ENCODE measurements at regions not wholly inside any gene's neighbourhood (a gene's known extent, or its start where the extent isn't known, plus 50 kb on each side); places are given as distances from the start of the nearest gene placed in this dataset.

DNA sequence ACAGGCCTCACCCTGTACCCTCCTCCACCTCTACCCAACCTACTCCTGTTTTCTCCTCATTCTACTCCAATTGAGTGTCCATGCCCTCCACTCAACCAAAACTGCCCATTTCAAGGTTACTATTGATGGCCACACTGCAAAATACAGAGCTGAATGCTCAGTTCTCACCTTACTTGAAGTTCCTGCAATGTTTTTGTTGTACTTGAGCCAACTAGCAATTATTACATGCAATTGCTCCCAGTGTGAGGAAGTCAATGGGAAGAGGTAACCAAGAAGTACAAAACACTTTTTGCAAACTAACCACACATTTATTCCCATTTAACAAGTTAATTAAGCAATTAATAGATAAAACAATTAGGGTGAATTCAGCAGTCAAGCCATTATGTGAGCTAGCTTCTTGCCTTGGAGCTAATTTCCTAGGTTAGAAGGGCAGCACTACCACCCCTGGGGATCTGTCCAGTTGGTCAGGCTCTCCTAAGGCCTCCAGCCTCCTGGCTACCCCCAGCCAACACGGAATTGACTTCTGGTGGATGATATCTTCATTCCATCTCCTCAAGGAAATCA, 52.4 kb upstream of the GGTLC1 start:
- Mint-ChIP-seq H3K9me3 (ENCODE audit: low read depth) (no peaks in the 10 kb centered on the region), H3K27ac (no peak overlapping the region), H3K4me1 (ENCODE audit: low read depth) (no peaks in the 10 kb centered on the region), H3K36me3 (ENCODE audit: insufficient read depth) (no peaks in the 10 kb centered on the region), H3K4me3 (ENCODE audit: low read depth) (no peak overlapping the region), H3K27me3 (peaks cover 9% of the 10 kb centered on the region)
- TF ChIP-seq, protein P1, sequence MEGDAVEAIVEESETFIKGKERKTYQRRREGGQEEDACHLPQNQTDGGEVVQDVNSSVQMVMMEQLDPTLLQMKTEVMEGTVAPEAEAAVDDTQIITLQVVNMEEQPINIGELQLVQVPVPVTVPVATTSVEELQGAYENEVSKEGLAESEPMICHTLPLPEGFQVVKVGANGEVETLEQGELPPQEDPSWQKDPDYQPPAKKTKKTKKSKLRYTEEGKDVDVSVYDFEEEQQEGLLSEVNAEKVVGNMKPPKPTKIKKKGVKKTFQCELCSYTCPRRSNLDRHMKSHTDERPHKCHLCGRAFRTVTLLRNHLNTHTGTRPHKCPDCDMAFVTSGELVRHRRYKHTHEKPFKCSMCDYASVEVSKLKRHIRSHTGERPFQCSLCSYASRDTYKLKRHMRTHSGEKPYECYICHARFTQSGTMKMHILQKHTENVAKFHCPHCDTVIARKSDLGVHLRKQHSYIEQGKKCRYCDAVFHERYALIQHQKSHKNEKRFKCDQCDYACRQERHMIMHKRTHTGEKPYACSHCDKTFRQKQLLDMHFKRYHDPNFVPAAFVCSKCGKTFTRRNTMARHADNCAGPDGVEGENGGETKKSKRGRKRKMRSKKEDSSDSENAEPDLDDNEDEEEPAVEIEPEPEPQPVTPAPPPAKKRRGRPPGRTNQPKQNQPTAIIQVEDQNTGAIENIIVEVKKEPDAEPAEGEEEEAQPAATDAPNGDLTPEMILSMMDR (IDR thresholded peaks at IDR 0.05; ENCODE audit: unreplicated experiment): no peak
- no peak for DNase-seq (ENCODE audit: low spot score, unreplicated experiment)

DNA sequence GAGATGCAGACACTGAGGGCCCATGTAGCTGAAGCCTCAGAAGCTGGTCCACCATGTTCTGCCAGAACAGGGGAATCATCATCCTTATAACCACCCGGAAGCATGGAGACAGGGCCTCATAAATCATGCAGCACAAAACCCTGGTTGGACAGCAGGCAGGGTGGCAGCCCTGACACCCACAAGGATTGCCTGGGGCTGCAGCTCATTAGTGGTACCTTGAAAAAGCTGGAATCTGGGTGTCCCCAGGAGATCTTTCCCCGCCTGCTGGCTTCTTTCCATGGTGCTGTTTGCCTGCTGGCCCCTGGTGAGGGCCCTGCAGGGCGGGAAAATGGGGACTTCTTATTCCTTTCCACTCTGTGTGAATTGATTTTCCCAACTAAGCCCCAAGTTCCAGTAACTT, 50.6 kb upstream of the GGTLC1 start:
- Mint-ChIP-seq H3K27me3 (peaks cover 9% of the 10 kb centered on the region), H3K4me1 (ENCODE audit: low read depth) (peaks cover 5% of the 10 kb centered on the region)

More for the DNA sequence above, 50.6 kb upstream of the GGTLC1 start:
- no peaks in the 10 kb centered on the region for H3K9me3 Mint-ChIP-seq (ENCODE audit: low read depth)
- no peak for DNase-seq (ENCODE audit: low spot score, unreplicated experiment)
- H3K36me3 Mint-ChIP-seq (ENCODE audit: insufficient read depth): no peaks in the 10 kb centered on the region
- H3K27ac Mint-ChIP-seq: no peak overlapping the region
- H3K4me3 Mint-ChIP-seq (ENCODE audit: low read depth): no peak overlapping the region
- TF ChIP-seq, protein P1 (IDR thresholded peaks at IDR 0.05; ENCODE audit: unreplicated experiment): no peak

Data from progenitor cell of endocrine pancreas (in vitro differentiated cells).